Adrenal gland (tissue), 5 donors: ENCODE measurements at regions not wholly inside any gene's neighbourhood (a gene's known extent, or its start where the extent isn't known, plus 50 kb on each side); places are given as distances from the start of the nearest gene placed in this dataset.

Source experiments
- POLR2A ChIP-seq, 2 donors: fragments of 450-650 bp; IDR thresholded peaks; one replicate each; pipeline ENCODE4 v1.6.1; 2017; ENCODE audit warnings: antibody characterized with exemption in 2 of 2, mild to moderate bottlenecking in 2 of 2, moderate library complexity in 1 of 2
- TF ChIP-seq, protein P1 (sequence below), 6 experiments: fragments of 450-650 bp in 4 of 6; fragments of 200-600 bp in 2 of 6; sonication (generic) in 1 of 6; IDR thresholded peaks; 1 replicate in 5 of 6; 2 replicates in 1 of 6; pipeline versions ENCODE4 v1.5.1 to v1.8.0; 2016 to 2021; ENCODE audit warnings: antibody characterized with exemption in 6 of 6, mild to moderate bottlenecking in 2 of 6, moderate library complexity in 1 of 6
- donor health status: DM: no; HTN: no; CAD: no.

DNA sequence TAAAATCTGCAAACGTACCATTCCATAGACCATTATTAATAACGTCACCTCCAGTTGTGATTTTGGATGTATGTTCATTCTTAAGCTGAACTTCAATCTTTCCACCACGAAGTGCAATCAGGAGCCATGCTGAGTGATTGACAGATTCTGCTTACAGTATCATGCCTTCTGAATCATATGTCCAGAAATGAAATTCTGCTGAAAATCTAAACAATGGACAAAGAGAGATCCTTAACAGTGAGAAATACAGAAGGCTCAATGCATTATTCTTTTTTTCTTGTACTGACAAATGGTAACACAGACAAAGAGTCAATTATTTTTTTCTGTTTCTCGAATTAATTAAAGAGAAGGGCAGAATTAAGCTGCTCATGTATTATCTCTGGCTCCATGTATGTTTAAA, 1114.5 kb downstream of the EPHA3 start:
- TF ChIP-seq, protein P1, sequence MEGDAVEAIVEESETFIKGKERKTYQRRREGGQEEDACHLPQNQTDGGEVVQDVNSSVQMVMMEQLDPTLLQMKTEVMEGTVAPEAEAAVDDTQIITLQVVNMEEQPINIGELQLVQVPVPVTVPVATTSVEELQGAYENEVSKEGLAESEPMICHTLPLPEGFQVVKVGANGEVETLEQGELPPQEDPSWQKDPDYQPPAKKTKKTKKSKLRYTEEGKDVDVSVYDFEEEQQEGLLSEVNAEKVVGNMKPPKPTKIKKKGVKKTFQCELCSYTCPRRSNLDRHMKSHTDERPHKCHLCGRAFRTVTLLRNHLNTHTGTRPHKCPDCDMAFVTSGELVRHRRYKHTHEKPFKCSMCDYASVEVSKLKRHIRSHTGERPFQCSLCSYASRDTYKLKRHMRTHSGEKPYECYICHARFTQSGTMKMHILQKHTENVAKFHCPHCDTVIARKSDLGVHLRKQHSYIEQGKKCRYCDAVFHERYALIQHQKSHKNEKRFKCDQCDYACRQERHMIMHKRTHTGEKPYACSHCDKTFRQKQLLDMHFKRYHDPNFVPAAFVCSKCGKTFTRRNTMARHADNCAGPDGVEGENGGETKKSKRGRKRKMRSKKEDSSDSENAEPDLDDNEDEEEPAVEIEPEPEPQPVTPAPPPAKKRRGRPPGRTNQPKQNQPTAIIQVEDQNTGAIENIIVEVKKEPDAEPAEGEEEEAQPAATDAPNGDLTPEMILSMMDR (IDR thresholded peaks at IDR 0.05): no peak
- no peak for TF ChIP-seq POLR2A (IDR thresholded peaks at IDR 0.05)
